ENCODE measurements at regions not wholly inside any gene's neighbourhood (a gene's known extent, or its start where the extent isn't known, plus 50 kb on each side); places are given as distances from the start of the nearest gene placed in this dataset.
"Not testable (repeated sequence)": the region's sequence is repeated elsewhere in the genome, so short reads cannot be mapped to it uniquely, and the experiment has no call there.

- TF ChIP-seq CTCF (IDR thresholded peaks at IDR 0.05) = no peak
- H3K4me1 ChIP-seq = peaks cover 0 to 15% (median 0%) of the 10 kb centered on the region in 9 donors
- H3K27ac ChIP-seq = peak overlapping the region in 1 of 10 donors; percentile 55
- 62 to 64% methylated on average over 10 of the region's 10 CpGs for WGBS, 2 donors
- intact Hi-C loops (cut with DNase I) = no loop called here
- no peaks in the 10 kb centered on the region for H3K9me3 ChIP-seq
- no peaks in the 10 kb centered on the region for H3K36me3 ChIP-seq
- peak in 1 of 2 donors; percentile 7 for DNase-seq
- H3K4me3 ChIP-seq = no peak overlapping the region
- ATAC-seq = peak in 6 of 8 donors; percentile 57 to 89 (median 76)
- H3K27me3 ChIP-seq = peaks cover 0 to 10% (median 0%) of the 10 kb centered on the region in 7 donors
These were observed 79.8 kb upstream of the FLT1 start for GRCh38 chr13:28574617-28575142.

DNA sequence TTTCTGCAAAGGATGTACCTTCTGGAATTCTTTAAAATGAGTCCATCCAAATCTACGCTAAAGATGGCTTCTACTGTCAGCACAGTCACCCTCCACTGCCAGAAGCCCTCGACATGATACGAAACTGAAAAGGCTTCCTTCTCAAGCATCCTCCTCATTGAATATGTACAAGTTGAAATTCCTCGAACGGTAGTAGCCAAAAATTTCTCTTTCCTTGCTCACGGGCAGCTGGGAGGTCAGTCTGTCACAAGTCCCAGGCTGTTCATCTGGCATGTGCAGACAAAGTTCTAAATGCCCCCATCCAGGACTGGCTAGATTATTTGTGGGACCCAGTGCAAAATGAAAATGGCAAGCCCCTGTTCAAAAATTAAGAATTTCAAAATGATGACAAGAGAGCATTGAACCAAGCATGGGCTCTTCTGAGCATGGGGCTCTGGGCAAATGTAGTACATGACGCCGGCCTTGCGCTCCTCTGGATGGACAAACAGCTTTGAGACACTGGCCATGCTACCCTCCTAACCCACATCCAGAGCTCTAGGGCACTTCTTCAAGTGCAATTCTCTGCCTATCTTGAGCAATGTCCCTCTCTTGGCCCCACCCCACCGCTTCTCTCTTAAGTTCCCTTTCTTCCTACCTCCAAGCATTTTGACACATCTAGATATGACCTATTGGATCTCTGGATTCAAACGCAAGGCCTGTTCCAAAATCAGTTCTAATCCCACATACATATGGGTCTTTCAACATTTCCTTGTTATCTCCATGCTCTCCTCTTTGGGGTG is 78.9 kb upstream of the FLT1 start:
- DNase-seq (no peak), ATAC-seq (peak in 1 of 8 donors; percentile 40)
- Histone ChIP-seq H3K4me3 (no peak overlapping the region), H3K9me3 (no peaks in the 10 kb centered on the region), H3K27ac (peak overlapping the region in 1 of 10 donors; percentile 55), H3K4me1 (peaks cover 0 to 15% (median 0%) of the 10 kb centered on the region in 9 donors), H3K27me3 (peaks cover 0 to 6% (median 0%) of the 10 kb centered on the region in 7 donors), H3K36me3 (no peaks in the 10 kb centered on the region)
- no peak for TF ChIP-seq CTCF (IDR thresholded peaks at IDR 0.05)
- WGBS, 2 donors = 85 to 93% methylated on average over 11 of the region's 11 CpGs
- intact Hi-C loops (cut with DNase I) = no loop called here

DNA sequence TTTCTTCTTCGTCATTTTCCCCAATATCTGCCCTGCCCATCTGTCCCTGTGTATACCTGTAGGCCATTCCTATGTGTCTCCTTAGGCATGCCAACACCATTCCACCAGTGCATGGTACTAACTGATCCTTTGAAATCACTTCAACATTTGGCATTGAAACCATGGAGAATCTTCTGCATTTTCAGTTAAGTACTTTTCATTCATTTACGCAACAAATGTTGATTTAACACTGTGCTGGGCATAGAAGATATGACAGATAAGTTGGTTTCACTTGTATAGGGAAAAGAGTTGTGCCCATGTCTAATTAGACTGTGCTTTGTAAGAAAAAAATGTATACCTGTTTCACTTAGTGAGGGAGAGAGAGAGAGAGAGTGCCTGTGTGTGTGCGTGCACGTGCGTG is 77.9 kb upstream of the FLT1 start:
- Histone ChIP-seq H3K36me3 (no peaks in the 10 kb centered on the region), H3K9me3 (no peaks in the 10 kb centered on the region), H3K4me3 (no peak overlapping the region), H3K27me3 (peaks cover 0 to 6% (median 0%) of the 10 kb centered on the region in 7 donors), H3K4me1 (peaks cover 0 to 25% (median 4%) of the 10 kb centered on the region in 9 donors), H3K27ac (no peak overlapping the region)
- no peak for TF ChIP-seq CTCF (IDR thresholded peaks at IDR 0.05)
- ATAC-seq (no peak), DNase-seq (no peak)
- intact Hi-C loops (cut with DNase I) = no loop called here
- WGBS, 2 donors = 87 to 99% methylated on average over 5 of the region's 5 CpGs

- 88 to 91% methylated on average over 7 of the region's 7 CpGs for WGBS, 2 donors
- H3K27me3 ChIP-seq; ATAC-seq; DNase-seq; H3K27ac ChIP-seq; H3K36me3 ChIP-seq; H3K4me3 ChIP-seq; H3K9me3 ChIP-seq; intact Hi-C loops (cut with DNase I): not testable (repeated sequence)
- H3K4me1 ChIP-seq = peaks cover 0 to 26% (median 4%) of the 10 kb centered on the region in 9 donors
These were observed 75.4 kb upstream of the FLT1 start for GRCh38 chr13:28570356-28570755.

GRCh38 chr13:28569886-28570285 is 75.0 kb upstream of the FLT1 start:
- DNase-seq = no peak
- H3K36me3 ChIP-seq = no peaks in the 10 kb centered on the region
- intact Hi-C loops (cut with DNase I) = no loop called here
- peaks cover 0 to 21% (median 4%) of the 10 kb centered on the region in 9 donors for H3K4me1 ChIP-seq
- no peak overlapping the region for H3K27ac ChIP-seq
- H3K27me3 ChIP-seq = no peaks in the 10 kb centered on the region
- no peaks in the 10 kb centered on the region for H3K9me3 ChIP-seq
- no peak overlapping the region for H3K4me3 ChIP-seq
- no peak for TF ChIP-seq CTCF (IDR thresholded peaks at IDR 0.05)
- no peak for ATAC-seq
- WGBS, 2 donors = 88 to 92% methylated on average over 5 of the region's 5 CpGs
